Stomach (tissue), 4 donors: ENCODE measurements at regions not wholly inside any gene's neighbourhood (a gene's known extent, or its start where the extent isn't known, plus 50 kb on each side); places are given as distances from the start of the nearest gene placed in this dataset.

Experiments used
- POLR2AphosphoS5 ChIP-seq, 3 donors: sonication (generic); formaldehyde crosslinking; IDR thresholded peaks; one replicate each; pipeline ENCODE4 v1.6.1; 2016; ENCODE audit warnings: antibody characterized with exemption in 3 of 3
- TF ChIP-seq, protein P1 (sequence below), 7 experiments: fragments of 450-650 bp in 4 of 7; fragments of 200-600 bp in 3 of 7; sonication (generic) in 3 of 7; IDR thresholded peaks; one replicate each; pipeline ENCODE4 v1.5.1; 2016 to 2019; ENCODE audit warnings: antibody characterized with exemption in 7 of 7, control low read depth in 2 of 7, mild to moderate bottlenecking in 1 of 7

DNA sequence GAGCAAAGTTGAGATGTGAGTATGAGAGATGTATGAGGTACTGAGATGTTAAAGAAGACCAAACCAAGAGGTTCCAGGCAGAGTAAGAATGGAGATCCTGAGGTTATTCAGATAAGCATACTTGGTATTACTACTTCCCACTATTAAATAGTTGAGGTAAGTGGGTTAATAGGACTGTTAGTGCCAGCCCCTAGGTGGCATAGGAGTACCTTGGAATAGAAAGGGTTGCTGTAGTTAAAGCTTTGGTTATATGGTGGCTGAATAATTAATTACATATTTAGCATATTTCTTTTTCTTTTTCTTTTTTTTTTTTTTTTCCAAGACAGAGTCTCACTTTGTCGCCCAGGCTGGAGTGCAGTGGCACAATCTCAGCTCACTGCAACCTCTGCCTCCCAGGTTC, 397.9 kb upstream of the TMPRSS15 start:
- TF ChIP-seq, protein P1, sequence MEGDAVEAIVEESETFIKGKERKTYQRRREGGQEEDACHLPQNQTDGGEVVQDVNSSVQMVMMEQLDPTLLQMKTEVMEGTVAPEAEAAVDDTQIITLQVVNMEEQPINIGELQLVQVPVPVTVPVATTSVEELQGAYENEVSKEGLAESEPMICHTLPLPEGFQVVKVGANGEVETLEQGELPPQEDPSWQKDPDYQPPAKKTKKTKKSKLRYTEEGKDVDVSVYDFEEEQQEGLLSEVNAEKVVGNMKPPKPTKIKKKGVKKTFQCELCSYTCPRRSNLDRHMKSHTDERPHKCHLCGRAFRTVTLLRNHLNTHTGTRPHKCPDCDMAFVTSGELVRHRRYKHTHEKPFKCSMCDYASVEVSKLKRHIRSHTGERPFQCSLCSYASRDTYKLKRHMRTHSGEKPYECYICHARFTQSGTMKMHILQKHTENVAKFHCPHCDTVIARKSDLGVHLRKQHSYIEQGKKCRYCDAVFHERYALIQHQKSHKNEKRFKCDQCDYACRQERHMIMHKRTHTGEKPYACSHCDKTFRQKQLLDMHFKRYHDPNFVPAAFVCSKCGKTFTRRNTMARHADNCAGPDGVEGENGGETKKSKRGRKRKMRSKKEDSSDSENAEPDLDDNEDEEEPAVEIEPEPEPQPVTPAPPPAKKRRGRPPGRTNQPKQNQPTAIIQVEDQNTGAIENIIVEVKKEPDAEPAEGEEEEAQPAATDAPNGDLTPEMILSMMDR (IDR thresholded peaks at IDR 0.05), result peak in 4 of 7 experiments; percentile 23 to 28 (median 25)
- TF ChIP-seq POLR2AphosphoS5 (IDR thresholded peaks at IDR 0.05), result no peak
